Activated CD4-positive, CD25-positive, alpha-beta regulatory T cell treated with anti-CD3 and anti-CD28 coated beads, Interleukin-2, amount 50 U/mL, for 16 hours (primary cell): ENCODE measurements at regions not wholly inside any gene's neighbourhood (a gene's known extent, or its start where the extent isn't known, plus 50 kb on each side); places are given as distances from the start of the nearest gene placed in this dataset.

ENCODE experiments used
- DNase-seq: peaks from one replicate; pipeline ENCODE4 v3.0.0-alpha.2; 2020; ENCODE audit warnings: low read depth, low spot score

GRCh38 chr6:137271245-137272183 is 52.3 kb upstream of the IFNGR1 start:
- DNase-seq: no peak

GRCh38 chr6:137269803-137270202 is 50.6 kb upstream of the IFNGR1 start:
- no peak for DNase-seq

GRCh38 chr6:137269347-137269746 is 50.2 kb upstream of the IFNGR1 start:
- DNase-seq: no peak
